ENCODE measurements at regions not wholly inside any gene's neighbourhood (a gene's known extent, or its start where the extent isn't known, plus 50 kb on each side); places are given as distances from the start of the nearest gene placed in this dataset.

DNA sequence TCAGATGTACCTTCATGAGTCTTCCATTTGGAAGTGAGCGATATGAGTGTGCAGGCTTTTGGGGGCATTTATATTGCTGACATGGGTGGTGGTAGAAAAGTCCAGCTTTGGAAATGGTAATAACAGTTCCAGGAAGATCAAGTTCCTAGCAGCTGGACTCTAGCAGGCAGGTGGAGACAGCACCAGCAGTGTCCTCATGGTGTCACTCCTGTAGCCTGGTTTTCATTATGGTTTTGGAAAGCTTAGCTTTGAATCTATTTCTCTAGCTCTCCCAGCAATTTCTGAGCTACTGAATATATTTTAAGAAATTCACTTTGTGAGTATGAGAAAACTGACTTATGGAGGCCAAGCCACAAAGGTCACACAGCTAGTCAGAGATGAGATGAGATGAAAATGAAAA, 523.2 kb upstream of the HTR2A start:
- Histone ChIP-seq H3K36me3 (no peaks in the 10 kb centered on the region), H3K27ac (no peak overlapping the region), H3K4me3 (no peak overlapping the region), H3K4me1 (peaks cover 0 to 8% (median 0%) of the 10 kb centered on the region in 12 donors), H3K27me3 (no peaks in the 10 kb centered on the region), H3K9me3 (no peaks in the 10 kb centered on the region)
- intact Hi-C loops (cut with DNase I) = loop anchor here in 9 of 10 donors (2.0 to 10.0 kb wide), 7 partner anchors 85 to 355 kb away; no protein-coding TSS in a partner anchor
- 36 to 62% (median 49%) methylated on average over 1 of the region's 1 CpG for WGBS, 4 donors
- TF ChIP-seq POLR2A (IDR thresholded peaks at IDR 0.05) = no peak
- TF ChIP-seq, protein P1, sequence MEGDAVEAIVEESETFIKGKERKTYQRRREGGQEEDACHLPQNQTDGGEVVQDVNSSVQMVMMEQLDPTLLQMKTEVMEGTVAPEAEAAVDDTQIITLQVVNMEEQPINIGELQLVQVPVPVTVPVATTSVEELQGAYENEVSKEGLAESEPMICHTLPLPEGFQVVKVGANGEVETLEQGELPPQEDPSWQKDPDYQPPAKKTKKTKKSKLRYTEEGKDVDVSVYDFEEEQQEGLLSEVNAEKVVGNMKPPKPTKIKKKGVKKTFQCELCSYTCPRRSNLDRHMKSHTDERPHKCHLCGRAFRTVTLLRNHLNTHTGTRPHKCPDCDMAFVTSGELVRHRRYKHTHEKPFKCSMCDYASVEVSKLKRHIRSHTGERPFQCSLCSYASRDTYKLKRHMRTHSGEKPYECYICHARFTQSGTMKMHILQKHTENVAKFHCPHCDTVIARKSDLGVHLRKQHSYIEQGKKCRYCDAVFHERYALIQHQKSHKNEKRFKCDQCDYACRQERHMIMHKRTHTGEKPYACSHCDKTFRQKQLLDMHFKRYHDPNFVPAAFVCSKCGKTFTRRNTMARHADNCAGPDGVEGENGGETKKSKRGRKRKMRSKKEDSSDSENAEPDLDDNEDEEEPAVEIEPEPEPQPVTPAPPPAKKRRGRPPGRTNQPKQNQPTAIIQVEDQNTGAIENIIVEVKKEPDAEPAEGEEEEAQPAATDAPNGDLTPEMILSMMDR (IDR thresholded peaks at IDR 0.05) = peak in 10 of 12 donors; percentile 26 to 50 (median 38)
- DNase-seq (peak in 1 of 5 donors; percentile 21), ATAC-seq (peak; percentile 58 to 85 (median 68))

DNA sequence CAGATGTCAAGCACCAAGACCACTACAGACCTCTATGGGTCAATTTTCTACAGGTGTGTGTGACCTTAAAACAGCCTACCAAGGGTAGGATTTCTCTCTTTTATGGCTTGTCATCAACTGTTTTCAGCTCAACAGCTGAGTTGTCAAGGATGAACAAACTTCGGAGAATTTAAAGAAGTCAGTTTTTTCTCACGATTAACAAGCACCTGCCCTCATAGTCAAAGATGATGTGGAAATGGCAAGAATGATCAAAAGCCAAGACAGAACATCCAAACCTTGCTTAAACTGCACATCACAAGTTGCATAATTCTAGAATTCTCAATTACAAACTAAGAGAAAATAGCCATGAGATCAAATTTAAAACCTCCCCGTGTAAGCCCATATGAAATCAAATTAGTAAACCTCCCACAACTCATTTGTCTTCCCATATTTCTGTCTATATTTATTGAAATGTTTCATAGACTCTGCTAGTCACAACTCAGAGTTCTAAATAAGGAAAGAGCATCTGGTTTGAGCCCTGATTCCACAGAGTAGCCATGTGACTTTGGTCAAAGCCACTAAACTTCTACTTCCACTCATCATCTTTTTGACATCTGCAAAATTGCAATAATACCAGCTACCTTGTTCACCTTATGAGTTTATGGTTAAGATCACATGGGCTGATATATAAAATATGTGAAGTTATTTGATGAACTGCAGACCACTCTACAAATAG, 521.5 kb upstream of the HTR2A start:
- H3K27ac ChIP-seq = no peak overlapping the region
- H3K9me3 ChIP-seq = no peaks in the 10 kb centered on the region
- intact Hi-C loops (cut with DNase I) = loop anchor here in 4 of 10 donors (5.0 to 10.0 kb wide), 3 partner anchors 354 to 359 kb away; no protein-coding TSS in a partner anchor
- ATAC-seq (no peak), DNase-seq (no peak)
- no peaks in the 10 kb centered on the region for H3K27me3 ChIP-seq
- WGBS, 4 donors = 87 to 93% (median 92%) methylated on average over 3 of the region's 3 CpGs
- no peak for TF ChIP-seq POLR2A (IDR thresholded peaks at IDR 0.05)
- TF ChIP-seq, protein P1 (IDR thresholded peaks at IDR 0.05) = no peak
- no peak overlapping the region for H3K4me3 ChIP-seq
- peaks cover 0 to 8% (median 0%) of the 10 kb centered on the region in 12 donors for H3K4me1 ChIP-seq
- no peaks in the 10 kb centered on the region for H3K36me3 ChIP-seq

DNA sequence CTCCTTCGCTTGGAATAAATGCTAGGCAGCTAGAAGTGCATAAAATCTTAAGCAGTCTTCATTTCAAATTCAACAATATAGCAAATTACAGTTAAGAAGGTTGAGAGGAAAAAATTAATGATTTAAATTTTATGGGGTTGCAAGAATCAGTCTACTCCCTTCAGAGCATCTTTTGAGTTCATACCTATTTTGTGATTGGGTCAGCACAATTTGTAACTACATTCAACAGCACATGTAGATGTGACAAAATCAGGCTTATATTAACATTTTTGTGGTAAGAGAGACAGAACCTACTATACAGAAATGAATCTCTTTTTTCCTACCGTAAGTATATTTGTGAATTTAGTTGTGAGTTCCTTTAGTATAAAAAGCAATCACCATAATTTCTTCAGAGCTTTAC, 520.6 kb upstream of the HTR2A start:
- Histone ChIP-seq H3K4me1 (peaks cover 0 to 8% (median 0%) of the 10 kb centered on the region in 12 donors), H3K9me3 (no peaks in the 10 kb centered on the region), H3K27me3 (no peaks in the 10 kb centered on the region), H3K36me3 (no peaks in the 10 kb centered on the region), H3K27ac (no peak overlapping the region), H3K4me3 (no peak overlapping the region)
- no peak for TF ChIP-seq POLR2A (IDR thresholded peaks at IDR 0.05)
- TF ChIP-seq, protein P1 (IDR thresholded peaks at IDR 0.05) = no peak
- 90 to 97% (median 91%) methylated on average over 2 of the region's 2 CpGs for WGBS, 4 donors
- ATAC-seq = no peak
- no peak for DNase-seq
- intact Hi-C loops (cut with DNase I) = loop anchor here in 4 of 10 donors (5.0 to 10.0 kb wide), 3 partner anchors 355 to 360 kb away; no protein-coding TSS in a partner anchor

DNA sequence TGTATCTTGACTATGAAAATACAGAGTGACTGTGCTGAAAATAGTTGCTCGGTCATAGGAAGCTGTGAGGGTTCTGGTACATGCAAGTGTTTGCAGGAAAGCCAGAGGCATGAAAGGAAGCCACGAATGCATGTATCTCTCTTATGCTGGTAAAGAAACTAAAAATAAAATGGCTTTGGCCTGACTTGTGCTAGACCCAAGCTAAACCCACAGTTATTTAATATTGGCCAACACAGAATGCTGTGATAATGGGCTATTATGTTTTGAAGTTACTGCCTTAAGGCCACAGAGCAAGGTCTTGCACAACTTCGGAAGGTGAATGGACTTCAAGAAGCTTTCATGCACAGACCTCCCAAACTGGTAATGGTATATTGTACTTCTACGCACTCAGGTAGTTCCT, 518.2 kb upstream of the HTR2A start:
- intact Hi-C loops (cut with DNase I) = loop anchor here in 4 of 10 donors (5.0 to 10.0 kb wide), 3 partner anchors 357 to 362 kb away; no protein-coding TSS in a partner anchor
- 70 to 77% (median 76%) methylated on average over 4 of the region's 4 CpGs for WGBS, 4 donors
- Histone ChIP-seq H3K36me3 (no peaks in the 10 kb centered on the region), H3K4me1 (no peaks in the 10 kb centered on the region), H3K27me3 (no peaks in the 10 kb centered on the region), H3K9me3 (no peaks in the 10 kb centered on the region), H3K4me3 (no peak overlapping the region), H3K27ac (no peak overlapping the region)
- TF ChIP-seq, protein P1 (IDR thresholded peaks at IDR 0.05) = no peak
- TF ChIP-seq POLR2A (IDR thresholded peaks at IDR 0.05) = no peak
- DNase-seq (no peak), ATAC-seq (no peak)

Data from heart left ventricle (tissue), 16 donors.